ENCODE measurements at regions not wholly inside any gene's neighbourhood (a gene's known extent, or its start where the extent isn't known, plus 50 kb on each side); places are given as distances from the start of the nearest gene placed in this dataset.

- in situ Hi-C loops (cut with MboI; ENCODE audit: low sequenced_read_pairs in 4 of 4): loop anchor here in 1 of 4 donors (25.0 kb wide), 1 partner anchor 95 kb away; no protein-coding TSS in a partner anchor
- no peaks in the 10 kb centered on the region for H3K4me1 ChIP-seq
- intact Hi-C loops (cut with DNase I; ENCODE audit: low total_unique reads): no loop called here
- no peaks in the 10 kb centered on the region for H3K27me3 ChIP-seq
- no peak for TF ChIP-seq CTCF (IDR thresholded peaks at IDR 0.05 in 4 of 5, conservative IDR thresholded peaks at IDR 0.05 in 1 of 5)
- no peak for TF ChIP-seq POLR2A (IDR thresholded peaks at IDR 0.05)
- DNase-seq (no peak), ATAC-seq (no peak)
- no peak overlapping the region for H3K4me3 ChIP-seq
- H3K27ac ChIP-seq: no peak overlapping the region
- H3K36me3 ChIP-seq: no peaks in the 10 kb centered on the region
- H3K9me3 ChIP-seq: no peaks in the 10 kb centered on the region
Measured at GRCh38 chr9:129467004-129467588, 153.8 kb downstream of the C9orf50 start.

- H3K9me3 ChIP-seq: no peaks in the 10 kb centered on the region
- no peak for TF ChIP-seq CTCF (IDR thresholded peaks at IDR 0.05 in 4 of 5, conservative IDR thresholded peaks at IDR 0.05 in 1 of 5)
- no peak for TF ChIP-seq POLR2A (IDR thresholded peaks at IDR 0.05)
- peaks cover 4% of the 10 kb centered on the region in 2 donors for H3K4me1 ChIP-seq
- intact Hi-C loops (cut with DNase I; ENCODE audit: low total_unique reads) (no loop called here), in situ Hi-C loops (cut with MboI; ENCODE audit: low sequenced_read_pairs in 4 of 4) (loop anchor here in 1 of 4 donors (25.0 kb wide), 1 partner anchor 96 kb away; no protein-coding TSS in a partner anchor)
- H3K36me3 ChIP-seq: no peaks in the 10 kb centered on the region
- DNase-seq: no peak
- no peak for ATAC-seq
- H3K4me3 ChIP-seq: no peak overlapping the region
- no peaks in the 10 kb centered on the region for H3K27me3 ChIP-seq
- no peak overlapping the region for H3K27ac ChIP-seq
Measured at GRCh38 chr9:129465834-129466535, 154.9 kb downstream of the C9orf50 start.

GRCh38 chr9:129464972-129465833 is 155.7 kb downstream of the C9orf50 start:
- DNase-seq: no peak
- peaks cover 8 to 10% of the 10 kb centered on the region in 2 donors for H3K4me1 ChIP-seq
- intact Hi-C loops (cut with DNase I; ENCODE audit: low total_unique reads): no loop called here
- no peaks in the 10 kb centered on the region for H3K36me3 ChIP-seq
- in situ Hi-C loops (cut with MboI; ENCODE audit: low sequenced_read_pairs in 4 of 4): loop anchor here in 1 of 4 donors (25.0 kb wide), 1 partner anchor 97 kb away; no protein-coding TSS in a partner anchor
- H3K27me3 ChIP-seq: no peaks in the 10 kb centered on the region
- TF ChIP-seq POLR2A (IDR thresholded peaks at IDR 0.05): no peak
- TF ChIP-seq CTCF (IDR thresholded peaks at IDR 0.05 in 4 of 5, conservative IDR thresholded peaks at IDR 0.05 in 1 of 5): no peak
- H3K9me3 ChIP-seq: no peaks in the 10 kb centered on the region
- no peak for ATAC-seq
- no peak overlapping the region for H3K27ac ChIP-seq
- H3K4me3 ChIP-seq: no peak overlapping the region

- TF ChIP-seq CTCF (IDR thresholded peaks at IDR 0.05 in 4 of 5, conservative IDR thresholded peaks at IDR 0.05 in 1 of 5) (no peak), POLR2A (IDR thresholded peaks at IDR 0.05) (no peak)
- no peaks in the 10 kb centered on the region for H3K36me3 ChIP-seq
- no peak overlapping the region for H3K27ac ChIP-seq
- no peaks in the 10 kb centered on the region for H3K9me3 ChIP-seq
- DNase-seq (no peak), ATAC-seq (no peak)
- peaks cover 17 to 22% of the 10 kb centered on the region in 2 donors for H3K4me1 ChIP-seq
- no peak overlapping the region for H3K4me3 ChIP-seq
- in situ Hi-C loops (cut with MboI; ENCODE audit: low sequenced_read_pairs in 4 of 4): loop anchor here in 1 of 4 donors (25.0 kb wide), 1 partner anchor 98 kb away; no protein-coding TSS in a partner anchor
- intact Hi-C loops (cut with DNase I; ENCODE audit: low total_unique reads): no loop called here
- no peaks in the 10 kb centered on the region for H3K27me3 ChIP-seq
Measured at GRCh38 chr9:129463994-129464393, 156.9 kb downstream of the C9orf50 start.
